Activated CD4-positive, alpha-beta T cell treated with anti-CD3 and anti-CD28 coated beads, Interleukin-2, amount 50 U/mL, for 48 hours (primary cell): ENCODE measurements at regions not wholly inside any gene's neighbourhood (a gene's known extent, or its start where the extent isn't known, plus 50 kb on each side); places are given as distances from the start of the nearest gene placed in this dataset.

Source experiments
- DNase-seq, 2 experiments: peaks; one replicate each; pipeline ENCODE4 v3.0.0-alpha.2; 2020

- DNase-seq, result no peak
Measured at GRCh38 chr12:91608542-91608941, 425.9 kb upstream of the DCN start.

- DNase-seq, result no peak
Measured at GRCh38 chr12:91606662-91607377, 424.2 kb upstream of the DCN start.

- no peak for DNase-seq
Measured at GRCh38 chr12:91604897-91605296, 422.3 kb upstream of the DCN start.

- no peak for DNase-seq
Measured at GRCh38 chr12:91603060-91603459, 420.4 kb upstream of the DCN start.

- no peak for DNase-seq
Measured at GRCh38 chr12:91601054-91601453, 418.4 kb upstream of the DCN start.

GRCh38 chr12:91594715-91595114 lies 412.1 kb upstream of the DCN start:
- no peak for DNase-seq

GRCh38 chr12:91591639-91591987 lies 409.0 kb upstream of the DCN start:
- no peak for DNase-seq

- DNase-seq, result no peak
Measured at GRCh38 chr12:91590966-91591638, 408.5 kb upstream of the DCN start.

GRCh38 chr12:91588874-91589454 lies 406.3 kb upstream of the DCN start:
- DNase-seq, result no peak

- DNase-seq, result no peak
Measured at GRCh38 chr12:91586015-91586414, 403.4 kb upstream of the DCN start.

GRCh38 chr12:91582811-91583210 lies 400.2 kb upstream of the DCN start:
- DNase-seq, result no peak

- DNase-seq, result no peak
Measured at GRCh38 chr12:91579516-91580263, 397.1 kb upstream of the DCN start.

- no peak for DNase-seq
Measured at GRCh38 chr12:91577586-91578539, 395.2 kb upstream of the DCN start.

- no peak for DNase-seq
Measured at GRCh38 chr12:91576432-91576831, 393.8 kb upstream of the DCN start.

- no peak for DNase-seq
Measured at GRCh38 chr12:91575630-91576029, 393.0 kb upstream of the DCN start.

- no peak for DNase-seq
Measured at GRCh38 chr12:91574975-91575374, 392.4 kb upstream of the DCN start.

- no peak for DNase-seq
Measured at GRCh38 chr12:91574391-91574790, 391.8 kb upstream of the DCN start.

- no peak for DNase-seq
Measured at GRCh38 chr12:91572869-91573268, 390.3 kb upstream of the DCN start.

GRCh38 chr12:91567100-91567485 lies 384.5 kb upstream of the DCN start:
- DNase-seq, result no peak

GRCh38 chr12:91566328-91567099 lies 383.9 kb upstream of the DCN start:
- DNase-seq, result no peak

GRCh38 chr12:91565846-91566245 lies 383.2 kb upstream of the DCN start:
- no peak for DNase-seq

GRCh38 chr12:91565246-91565645 lies 382.6 kb upstream of the DCN start:
- peak; percentile 33 to 45 for DNase-seq
